Large intestine (tissue), 3 donors: ENCODE measurements at regions not wholly inside any gene's neighbourhood (a gene's known extent, or its start where the extent isn't known, plus 50 kb on each side); places are given as distances from the start of the nearest gene placed in this dataset.

ENCODE experiments used
- DNase-seq, 2 donors: peaks; one replicate each; pipeline versions ENCODE4 v3.0.0 to v3.0.0-alpha.2; 2013
- H3K27ac ChIP-seq: one replicate; pipeline ENCODE4 v1.5.1; 2013; ENCODE audit warnings: low read length
- H3K27me3 ChIP-seq: 2 replicates; pipeline ENCODE4 v1.6.1; 2013; ENCODE audit warnings: low read length; ENCODE audit not compliant: control insufficient read depth, insufficient read depth
- H3K36me3 ChIP-seq: 2 replicates; pipeline ENCODE4 v1.6.1; 2013; ENCODE audit warnings: low read length; ENCODE audit not compliant: control insufficient read depth, insufficient read depth
- H3K4me1 ChIP-seq: one replicate; pipeline ENCODE4 v1.6.1; 2013; ENCODE audit warnings: low read length; ENCODE audit not compliant: control insufficient read depth, insufficient read depth
- H3K4me3 ChIP-seq: one replicate; pipeline ENCODE4 v1.5.1; 2013; ENCODE audit warnings: low read length
- H3K9me3 ChIP-seq: one replicate; pipeline ENCODE4 v1.6.1; 2013; ENCODE audit warnings: mild to moderate bottlenecking, low read depth, low read length, moderate library complexity; ENCODE audit not compliant: control insufficient read depth
- WGBS: methylation state at CpG from one replicate; pipeline ENCODE4 v1.1.5; 2013; ENCODE audit warnings: low lambda C conversion rate; ENCODE audit not compliant: insufficient coverage; 5-methylcytosine and 5-hydroxymethylcytosine counted together

DNA sequence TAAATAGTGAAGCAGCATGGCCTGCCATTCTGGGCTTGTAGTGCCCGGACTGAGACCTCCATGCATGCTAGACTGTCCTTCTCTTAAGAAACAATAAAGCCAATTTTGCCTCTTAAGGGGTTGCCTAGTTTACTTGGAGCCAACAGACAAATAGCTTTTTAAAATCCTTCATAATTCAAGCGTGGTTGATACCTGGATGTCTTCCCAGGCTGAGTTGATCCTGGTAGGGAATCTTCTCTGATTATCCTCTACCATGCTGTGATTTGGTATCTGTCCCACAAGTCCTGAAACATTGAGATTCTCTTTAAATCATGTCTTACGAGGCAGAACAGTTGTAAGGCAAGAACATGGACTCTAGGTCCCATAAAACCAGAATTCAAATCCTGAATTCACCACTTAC, 359.6 kb upstream of the CCL2 start:
- H3K27me3 ChIP-seq, result no peaks in the 10 kb centered on the region
- no peaks in the 10 kb centered on the region for H3K4me1 ChIP-seq
- H3K27ac ChIP-seq, result no peak overlapping the region
- H3K9me3 ChIP-seq, result no peaks in the 10 kb centered on the region
- no peak for DNase-seq
- H3K36me3 ChIP-seq, result no peaks in the 10 kb centered on the region
- no CpG with 5 or more reads among the region's 3 CpGs for WGBS
- H3K4me3 ChIP-seq, result no peak overlapping the region

DNA sequence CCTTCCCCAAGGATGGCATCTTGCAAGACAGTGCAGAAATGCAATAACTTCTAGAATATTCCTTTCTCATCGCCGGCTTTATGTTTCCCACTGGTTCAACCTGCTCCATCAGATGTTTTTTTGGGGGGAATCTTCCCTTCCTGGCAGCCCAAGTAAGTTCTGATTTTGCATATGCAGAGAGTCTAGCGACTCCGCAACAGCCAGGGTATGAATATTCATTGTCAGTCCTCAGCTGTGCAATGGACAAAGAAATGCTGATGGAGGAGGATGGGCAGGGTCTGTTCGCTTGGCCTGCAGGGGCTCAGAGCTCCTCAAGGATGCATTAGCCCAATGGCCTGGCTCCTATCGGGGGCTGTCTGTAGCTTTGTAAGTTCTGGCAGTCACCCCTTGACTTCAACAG, 358.8 kb upstream of the CCL2 start:
- H3K4me3 ChIP-seq, result no peak overlapping the region
- no peaks in the 10 kb centered on the region for H3K36me3 ChIP-seq
- no peaks in the 10 kb centered on the region for H3K27me3 ChIP-seq
- no peaks in the 10 kb centered on the region for H3K4me1 ChIP-seq
- WGBS, result no CpG with 5 or more reads among the region's 6 CpGs
- H3K9me3 ChIP-seq, result no peaks in the 10 kb centered on the region
- no peak overlapping the region for H3K27ac ChIP-seq
- no peak for DNase-seq

- Histone ChIP-seq H3K27ac (no peak overlapping the region), H3K4me1 (no peaks in the 10 kb centered on the region), H3K9me3 (no peaks in the 10 kb centered on the region), H3K27me3 (no peaks in the 10 kb centered on the region), H3K4me3 (no peak overlapping the region), H3K36me3 (no peaks in the 10 kb centered on the region)
- no CpG with 5 or more reads among the region's 2 CpGs for WGBS
- no peak for DNase-seq
Observed at GRCh38 chr17:33901085-33901484, 354.0 kb upstream of the CCL2 start.

- no peaks in the 10 kb centered on the region for H3K36me3 ChIP-seq
- H3K27me3 ChIP-seq, result no peaks in the 10 kb centered on the region
- 100% methylated on average over 1 of the region's 1 CpG for WGBS
- no peak overlapping the region for H3K4me3 ChIP-seq
- no peak for DNase-seq
- H3K27ac ChIP-seq, result no peak overlapping the region
- no peaks in the 10 kb centered on the region for H3K9me3 ChIP-seq
- H3K4me1 ChIP-seq, result no peaks in the 10 kb centered on the region
Observed at GRCh38 chr17:33902901-33903449, 352.1 kb upstream of the CCL2 start.

- DNase-seq, result no peak
- WGBS, result no CpG with 5 or more reads among the region's 4 CpGs
Observed at GRCh38 chr17:33904476-33904875, 350.6 kb upstream of the CCL2 start.

GRCh38 chr17:33905338-33905800, 349.7 kb upstream of the CCL2 start:
- no peaks in the 10 kb centered on the region for H3K36me3 ChIP-seq

More at GRCh38 chr17:33904476-33904875, 350.6 kb upstream of the CCL2 start:
- no peaks in the 10 kb centered on the region for H3K27me3 ChIP-seq
- H3K27ac ChIP-seq, result no peak overlapping the region
- H3K9me3 ChIP-seq, result no peaks in the 10 kb centered on the region
- no peak overlapping the region for H3K4me3 ChIP-seq
- H3K4me1 ChIP-seq, result no peaks in the 10 kb centered on the region
- no peaks in the 10 kb centered on the region for H3K36me3 ChIP-seq

DNA sequence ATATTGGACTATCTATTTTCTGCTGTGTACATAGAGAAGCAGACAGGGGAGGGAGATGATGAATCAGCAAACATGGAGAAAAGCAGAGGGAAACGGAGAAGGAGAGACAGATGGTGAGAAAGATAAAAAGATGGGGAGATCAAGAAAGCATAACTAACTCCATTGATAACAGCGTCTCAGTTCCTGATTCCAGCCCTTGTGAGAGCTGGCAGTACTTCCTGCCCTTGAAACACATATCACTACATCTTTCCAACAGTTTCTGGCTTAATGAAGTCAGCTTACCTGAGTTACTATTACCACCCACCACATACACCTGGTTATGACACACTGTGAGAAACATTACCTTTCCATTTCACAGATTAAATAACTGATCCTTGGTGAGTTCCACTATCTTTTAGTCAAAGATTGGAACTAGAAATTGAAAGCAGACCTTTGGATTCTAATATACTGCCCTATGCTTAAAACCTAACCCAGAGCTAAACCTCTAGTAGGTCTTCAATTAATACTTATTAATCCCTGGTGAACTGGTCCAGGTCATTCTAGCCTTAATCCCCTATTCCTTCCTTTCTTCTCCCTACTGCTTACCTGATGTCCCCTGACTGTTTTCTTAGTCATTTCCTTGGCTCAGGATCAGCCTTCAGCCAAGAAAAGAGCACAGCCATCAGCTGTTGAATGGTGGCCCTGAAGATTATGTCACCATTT, 346.6 kb upstream of the CCL2 start:
- Histone ChIP-seq H3K9me3 (no peaks in the 10 kb centered on the region), H3K27ac (no peak overlapping the region), H3K4me1 (no peaks in the 10 kb centered on the region), H3K27me3 (no peaks in the 10 kb centered on the region), H3K4me3 (no peak overlapping the region), H3K36me3 (no peaks in the 10 kb centered on the region)
- DNase-seq, result no peak
- no CpG with 5 or more reads among the region's 2 CpGs for WGBS

More at GRCh38 chr17:33905338-33905800, 349.7 kb upstream of the CCL2 start:
- no peak overlapping the region for H3K27ac ChIP-seq
- no peaks in the 10 kb centered on the region for H3K27me3 ChIP-seq
- no peaks in the 10 kb centered on the region for H3K4me1 ChIP-seq
- no peak overlapping the region for H3K4me3 ChIP-seq
- no peak for DNase-seq
- no CpG with 5 or more reads among the region's 3 CpGs for WGBS
- no peaks in the 10 kb centered on the region for H3K9me3 ChIP-seq

DNA sequence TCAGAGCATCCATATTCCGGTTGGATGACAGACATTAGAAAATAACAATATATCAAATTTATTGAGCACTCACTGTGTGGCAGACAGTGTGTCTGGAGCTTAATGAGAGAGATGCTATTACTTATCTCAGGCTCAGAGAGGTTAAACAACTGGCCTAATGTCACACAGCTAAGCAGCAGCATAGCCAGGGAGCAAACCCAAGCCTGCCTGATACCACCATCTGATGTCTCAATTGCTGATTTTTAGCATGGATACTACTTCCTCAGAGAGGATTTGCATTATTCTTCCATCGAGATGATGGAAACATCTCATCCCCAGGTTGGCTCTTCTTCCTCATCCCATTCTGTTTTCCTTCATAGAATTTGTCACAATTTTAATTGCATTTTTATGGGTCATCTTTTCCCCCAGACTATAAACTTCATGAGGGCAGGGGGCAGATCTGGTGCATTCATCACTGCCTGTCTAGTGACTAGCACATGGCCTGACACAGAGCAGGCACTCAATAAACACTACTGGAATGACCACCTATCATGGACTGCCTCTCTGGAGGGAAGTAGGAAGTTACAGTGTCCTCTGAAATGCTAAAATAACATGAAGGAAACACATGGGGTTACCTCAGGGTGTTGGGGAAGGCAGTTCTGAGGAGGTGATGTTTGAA, 344.8 kb upstream of the CCL2 start:
- H3K4me1 ChIP-seq, result no peaks in the 10 kb centered on the region
- H3K27me3 ChIP-seq, result no peaks in the 10 kb centered on the region
- no peak for DNase-seq
- no peak overlapping the region for H3K27ac ChIP-seq
- no peaks in the 10 kb centered on the region for H3K36me3 ChIP-seq
- H3K9me3 ChIP-seq, result no peaks in the 10 kb centered on the region
- no peak overlapping the region for H3K4me3 ChIP-seq
- WGBS, result 100% methylated on average over 1 of the region's 2 CpGs

DNA sequence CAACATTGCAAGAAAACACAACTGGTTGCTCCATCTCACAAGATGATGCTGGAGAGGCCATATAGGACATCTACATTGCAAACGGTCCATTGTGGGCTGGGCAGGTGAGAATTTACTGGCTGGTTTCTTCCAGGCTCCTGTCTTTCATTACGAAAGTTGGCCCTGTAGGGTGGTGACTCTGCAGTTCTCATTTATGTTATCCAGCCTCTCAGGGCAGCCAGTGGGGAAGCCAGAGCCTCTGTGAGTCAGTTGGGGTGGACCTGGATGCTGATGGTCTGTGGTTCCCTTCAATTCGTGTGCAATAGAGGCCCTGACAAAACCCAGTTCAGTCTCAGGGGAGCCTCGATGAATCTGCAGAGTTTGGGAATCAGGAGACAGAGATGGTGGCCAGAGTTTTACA, 341.0 kb upstream of the CCL2 start:
- Histone ChIP-seq H3K36me3 (no peaks in the 10 kb centered on the region), H3K9me3 (no peaks in the 10 kb centered on the region), H3K27ac (no peak overlapping the region), H3K27me3 (no peaks in the 10 kb centered on the region), H3K4me1 (no peaks in the 10 kb centered on the region), H3K4me3 (no peak overlapping the region)
- no peak for DNase-seq
- 80% methylated on average over 2 of the region's 4 CpGs for WGBS

- Histone ChIP-seq H3K4me3 (no peak overlapping the region), H3K9me3 (no peaks in the 10 kb centered on the region), H3K27me3 (peaks cover 6% of the 10 kb centered on the region), H3K36me3 (no peaks in the 10 kb centered on the region), H3K4me1 (no peaks in the 10 kb centered on the region), H3K27ac (no peak overlapping the region)
- DNase-seq, result no peak
- no CpG with 5 or more reads among the region's 4 CpGs for WGBS
Observed at GRCh38 chr17:33922971-33923370, 332.1 kb upstream of the CCL2 start.
